ES-I3 (cell line): ENCODE measurements at regions not wholly inside any gene's neighbourhood (a gene's known extent, or its start where the extent isn't known, plus 50 kb on each side); places are given as distances from the start of the nearest gene placed in this dataset.
"Not testable (repeated sequence)": the region's sequence is repeated elsewhere in the genome, so short reads cannot be mapped to it uniquely, and the experiment has no call there.

Source experiments
- H3K36me3 ChIP-seq: 2 replicates; pipeline ENCODE4 v1.6.1; 2013; ENCODE audit warnings: mild to moderate bottlenecking, low read length, control low read depth, moderate library complexity; ENCODE audit not compliant: insufficient read depth
- H3K4me1 ChIP-seq: 2 replicates; pipeline ENCODE4 v1.6.1; 2013; ENCODE audit warnings: mild to moderate bottlenecking, control low read depth, low read length; ENCODE audit not compliant: insufficient read depth
- H3K9ac ChIP-seq: 2 replicates; pipeline ENCODE4 v1.6.1; 2013; ENCODE audit warnings: low read depth, mild to moderate bottlenecking, low read length, moderate library complexity
- H3K9me3 ChIP-seq: 2 replicates; pipeline ENCODE4 v1.6.1; 2013; ENCODE audit warnings: mild to moderate bottlenecking, low read length, moderate library complexity; ENCODE audit not compliant: control insufficient read depth, insufficient read depth

DNA sequence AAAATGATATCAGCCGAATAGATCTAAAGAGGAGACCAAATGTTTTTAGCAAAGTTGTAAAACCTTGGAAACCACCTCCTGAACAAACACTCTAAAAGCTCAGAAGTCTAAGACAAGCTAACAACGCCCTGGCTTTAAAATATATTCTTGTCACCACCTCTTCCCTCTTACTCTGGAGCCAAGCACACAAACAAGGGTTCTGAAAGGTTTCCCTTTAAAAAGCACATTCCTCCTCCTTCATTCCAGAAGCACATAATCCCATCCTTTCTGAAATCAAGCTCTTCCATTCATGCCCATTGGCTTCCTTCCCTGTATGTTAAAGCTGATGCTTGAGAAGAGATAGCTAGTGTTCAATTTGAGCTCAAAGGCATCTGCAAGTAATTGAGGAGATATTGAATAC, 382.0 kb downstream of the LNPK start:
- no peaks in the 10 kb centered on the region for H3K9me3 ChIP-seq
- no peak overlapping the region for H3K9ac ChIP-seq
- no peaks in the 10 kb centered on the region for H3K4me1 ChIP-seq
- H3K36me3 ChIP-seq: no peaks in the 10 kb centered on the region

DNA sequence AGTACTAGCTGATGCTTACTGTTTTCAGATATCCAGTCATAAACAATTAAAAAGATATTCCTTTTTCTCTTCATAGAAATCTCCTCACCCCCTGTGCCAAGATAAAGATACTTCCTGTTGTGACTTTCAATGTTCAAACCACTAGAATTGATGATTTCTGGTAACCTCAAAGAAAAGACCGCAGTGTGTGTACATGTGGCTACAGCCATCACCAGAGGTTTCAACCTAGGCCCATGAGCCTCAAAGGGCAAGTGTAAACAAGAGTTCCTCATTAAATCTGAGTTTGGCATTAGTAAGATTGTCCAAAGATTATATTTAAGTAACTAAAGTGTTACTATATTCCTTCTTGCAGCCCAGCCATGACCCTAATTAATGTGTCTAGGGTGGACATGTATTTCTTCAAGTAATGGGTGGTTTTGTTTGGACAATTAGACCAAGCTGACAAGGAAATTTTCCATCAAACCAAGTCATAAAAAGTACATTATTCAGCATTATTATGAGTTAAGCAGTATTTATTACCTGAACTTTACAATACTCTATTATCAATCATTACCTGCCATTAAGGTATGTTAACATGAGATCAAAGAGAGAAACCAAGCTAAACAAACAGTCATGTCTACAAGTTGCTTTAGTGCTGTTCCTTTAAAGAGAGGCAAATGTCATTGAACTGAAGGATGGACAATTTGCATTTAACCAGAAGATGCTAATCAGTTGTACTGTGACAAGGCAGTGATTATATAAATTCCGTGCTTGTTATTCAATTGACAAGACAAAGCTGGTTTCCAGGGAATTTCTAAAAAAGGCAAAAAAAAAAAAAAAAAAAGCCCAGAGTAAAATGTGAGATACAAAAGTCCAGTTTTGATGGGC, 382.7 kb downstream of the LNPK start:
- Histone ChIP-seq H3K4me1 (no peaks in the 10 kb centered on the region), H3K36me3 (no peaks in the 10 kb centered on the region), H3K9ac (no peak overlapping the region), H3K9me3 (no peaks in the 10 kb centered on the region)

DNA sequence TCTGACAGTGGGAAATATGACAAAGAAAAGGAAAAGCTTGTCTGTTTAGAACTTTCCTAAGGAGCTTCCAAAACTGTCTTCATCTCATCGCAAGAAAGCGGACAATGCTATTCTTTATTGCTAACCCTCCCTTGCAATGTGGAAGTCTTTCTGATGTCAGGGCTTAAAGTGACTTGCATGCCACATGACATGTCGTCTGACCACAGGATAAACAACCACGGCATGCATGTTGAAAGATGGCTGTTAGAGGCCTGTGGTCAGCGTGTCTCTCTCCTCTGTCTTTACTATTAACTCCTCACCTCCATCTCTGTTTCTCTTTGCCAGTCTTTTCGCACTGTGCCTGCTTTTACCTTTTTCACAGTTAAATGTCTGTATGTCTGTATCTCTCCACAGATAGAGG, 389.8 kb downstream of the LNPK start:
- H3K4me1 ChIP-seq: no peaks in the 10 kb centered on the region
- H3K36me3 ChIP-seq: no peaks in the 10 kb centered on the region
- no peak overlapping the region for H3K9ac ChIP-seq
- H3K9me3 ChIP-seq: no peaks in the 10 kb centered on the region

DNA sequence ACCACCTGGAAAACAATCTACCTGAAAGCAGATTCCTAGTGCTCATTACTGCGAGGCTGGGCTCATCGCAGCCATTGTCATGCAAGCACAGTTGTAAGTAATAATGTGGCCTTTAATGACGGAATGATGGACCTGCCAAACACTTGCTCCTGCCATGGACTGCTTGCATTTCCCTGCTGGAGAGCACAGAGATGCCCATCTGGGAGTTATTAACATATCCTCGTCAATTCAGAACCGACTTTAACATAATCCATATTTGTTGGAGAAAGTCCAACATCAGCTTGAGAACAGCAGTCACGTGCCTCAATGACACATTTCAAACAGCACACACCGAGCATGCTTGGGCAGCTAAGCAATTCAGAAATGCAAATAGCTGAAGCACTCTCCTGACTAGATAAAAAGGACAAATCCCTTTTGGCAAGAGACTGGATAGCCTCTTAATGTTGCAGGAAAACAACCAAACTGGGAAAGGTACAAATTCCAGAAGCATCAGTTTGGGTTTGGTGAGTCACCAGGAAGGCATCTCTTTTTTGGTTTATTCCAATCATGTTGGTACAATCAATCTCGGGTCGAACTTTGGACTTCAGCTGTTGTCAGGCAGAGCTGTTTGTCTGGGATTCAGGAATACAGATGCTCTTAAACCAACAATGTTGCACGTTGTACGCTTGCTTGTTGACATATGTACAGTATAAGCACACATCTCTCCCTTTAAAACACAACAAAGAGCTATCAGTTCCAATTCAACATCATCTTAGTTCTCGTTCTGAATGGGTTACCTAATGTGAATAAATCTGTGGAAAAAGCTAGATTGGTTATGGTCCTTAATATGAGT, 395.8 kb downstream of the LNPK start:
- Histone ChIP-seq H3K4me1 (peaks cover 21% of the 10 kb centered on the region), H3K9me3 (no peaks in the 10 kb centered on the region), H3K9ac (no peak overlapping the region), H3K36me3 (no peaks in the 10 kb centered on the region)

DNA sequence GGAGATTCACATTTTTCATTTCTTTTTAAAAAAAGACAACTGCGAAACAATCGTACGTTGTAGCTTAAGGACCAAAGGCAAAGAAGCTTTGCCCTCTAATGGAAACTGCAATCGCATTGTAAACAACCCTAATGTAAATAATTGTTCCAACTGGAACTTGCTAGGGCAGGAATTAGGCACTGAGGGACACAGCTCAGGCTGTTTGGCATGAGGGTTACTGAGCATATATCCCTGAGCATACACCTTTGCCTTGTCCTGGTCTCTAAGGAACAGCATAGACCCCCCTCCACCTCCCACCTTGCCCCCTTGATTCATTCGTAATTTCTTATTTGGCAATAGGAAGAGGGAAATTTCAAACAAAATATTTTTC, 396.4 kb downstream of the LNPK start:
- no peaks in the 10 kb centered on the region for H3K36me3 ChIP-seq
- no peak overlapping the region for H3K9ac ChIP-seq
- H3K4me1 ChIP-seq: peaks cover 24% of the 10 kb centered on the region
- no peaks in the 10 kb centered on the region for H3K9me3 ChIP-seq

DNA sequence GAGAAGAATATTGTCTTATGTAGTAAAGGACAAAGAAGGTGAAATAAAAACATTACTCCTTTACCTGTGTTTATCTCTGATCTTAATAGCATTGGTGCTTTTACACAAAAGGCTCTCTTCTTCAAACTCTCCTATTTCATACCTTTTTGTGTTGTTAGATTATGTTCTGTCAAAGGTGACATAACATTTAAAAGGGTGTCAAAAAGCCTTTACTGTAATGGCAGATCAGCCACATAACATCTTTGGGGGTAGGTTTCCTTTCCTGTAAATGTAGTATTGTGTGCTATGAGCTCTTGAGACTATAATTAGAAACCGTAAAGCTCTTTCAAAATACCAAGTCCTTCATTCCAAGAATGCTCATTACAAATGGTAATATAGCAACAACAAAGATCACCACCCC, 400.1 kb downstream of the LNPK start:
- Histone ChIP-seq H3K36me3 (no peaks in the 10 kb centered on the region), H3K4me1 (peaks cover 41% of the 10 kb centered on the region), H3K9ac (no peak overlapping the region), H3K9me3 (no peaks in the 10 kb centered on the region)

DNA sequence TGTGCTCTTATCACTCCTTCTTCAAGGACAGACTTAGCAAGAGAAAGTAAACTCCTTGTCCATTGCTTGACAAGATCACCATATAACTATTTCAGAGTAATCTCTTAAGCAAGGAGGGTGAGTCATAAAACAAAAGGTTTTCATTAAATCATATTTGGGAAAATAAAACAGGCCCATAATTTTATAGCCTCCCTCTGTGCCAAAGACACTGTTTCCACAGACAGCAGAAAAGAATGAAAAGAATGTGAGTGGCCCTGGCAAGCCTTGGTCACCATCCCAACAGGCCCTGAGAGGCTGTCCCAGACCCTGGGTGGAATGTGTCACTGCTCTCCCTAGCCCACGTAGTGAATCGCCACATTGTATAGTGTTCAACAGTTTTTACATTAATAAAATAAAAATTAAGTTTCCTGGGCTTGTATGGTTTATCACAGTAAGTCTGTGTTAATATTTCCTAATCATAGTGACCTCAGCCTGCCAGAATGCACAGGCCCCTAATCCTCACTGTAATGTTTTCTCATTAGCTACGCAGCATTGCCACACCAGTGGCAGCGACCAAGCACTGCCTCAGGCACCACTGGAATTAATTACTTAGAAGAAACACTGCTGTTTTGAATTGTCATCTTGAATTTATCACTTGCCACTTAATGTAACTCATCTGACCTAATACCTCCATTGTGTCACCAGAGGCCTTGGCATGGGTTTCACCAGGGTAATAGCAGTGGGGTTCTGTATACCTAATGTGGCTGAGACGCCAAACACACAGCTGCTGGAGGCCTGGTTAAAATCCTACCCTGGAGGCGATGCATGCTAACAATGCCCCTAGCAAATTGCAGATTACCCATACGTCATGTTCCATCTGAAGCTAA, 401.9 kb downstream of the LNPK start:
- no peaks in the 10 kb centered on the region for H3K9me3 ChIP-seq
- peaks cover 26% of the 10 kb centered on the region for H3K4me1 ChIP-seq
- H3K9ac ChIP-seq: no peak overlapping the region
- H3K36me3 ChIP-seq: no peaks in the 10 kb centered on the region

GRCh38 chr2:175597286-175597685, 404.8 kb downstream of the LNPK start:
- no peaks in the 10 kb centered on the region for H3K36me3 ChIP-seq
- H3K4me1 ChIP-seq: peaks cover 25% of the 10 kb centered on the region
- no peak overlapping the region for H3K9ac ChIP-seq
- no peaks in the 10 kb centered on the region for H3K9me3 ChIP-seq

DNA sequence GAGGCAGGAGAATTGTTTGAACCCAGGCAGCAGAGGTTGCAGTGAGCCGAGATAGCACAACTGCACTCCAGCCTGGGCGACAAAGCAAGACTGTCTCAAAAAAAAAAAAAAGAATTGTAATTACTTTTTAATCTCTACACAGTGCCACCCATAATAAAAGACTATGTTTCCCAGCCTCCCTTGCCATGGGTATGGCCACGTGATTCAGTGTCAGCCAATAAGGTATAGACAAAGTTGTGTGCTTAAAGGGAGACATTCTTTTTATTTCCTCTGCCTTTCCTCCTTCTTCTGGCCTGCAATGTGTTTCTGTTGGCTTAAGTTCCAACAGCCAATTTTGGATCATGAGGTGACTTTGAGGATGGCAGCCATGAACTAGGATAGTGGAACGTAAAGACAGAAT, 406.9 kb downstream of the LNPK start:
- H3K4me1 ChIP-seq: peaks cover 13% of the 10 kb centered on the region
- H3K9ac ChIP-seq: peak overlapping the region; percentile 80; the same call in 1 of the 2 replicates
- no peaks in the 10 kb centered on the region for H3K9me3 ChIP-seq
- H3K36me3 ChIP-seq: no peaks in the 10 kb centered on the region

GRCh38 chr2:175593686-175594525, 408.2 kb downstream of the LNPK start:
- H3K9ac ChIP-seq: peak overlapping the region; percentile 80
- H3K36me3 ChIP-seq, H3K9me3 ChIP-seq, H3K4me1 ChIP-seq: not testable (repeated sequence)

DNA sequence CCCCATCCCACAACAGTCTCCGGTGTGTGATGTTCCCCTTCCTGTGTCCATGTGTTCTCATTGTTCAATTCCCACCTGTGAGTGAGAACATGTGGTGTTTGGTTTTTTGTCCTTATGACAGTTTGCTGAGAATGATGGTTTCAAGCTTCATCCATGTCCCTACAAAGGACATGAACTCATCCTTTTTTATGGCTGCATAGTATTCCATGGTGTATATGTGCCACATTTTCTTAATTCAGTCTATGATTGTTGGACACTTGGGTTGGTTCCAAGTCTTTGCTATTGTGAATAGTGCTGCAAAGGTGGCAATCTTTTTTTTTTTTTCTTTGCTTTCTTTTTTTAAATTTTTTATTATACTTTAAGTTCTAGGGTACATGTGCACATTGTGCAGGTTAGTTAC, 406.7 kb upstream of the ATP5MC3 start:
- not testable (repeated sequence) for H3K9me3 ChIP-seq, H3K9ac ChIP-seq, H3K36me3 ChIP-seq, H3K4me1 ChIP-seq

DNA sequence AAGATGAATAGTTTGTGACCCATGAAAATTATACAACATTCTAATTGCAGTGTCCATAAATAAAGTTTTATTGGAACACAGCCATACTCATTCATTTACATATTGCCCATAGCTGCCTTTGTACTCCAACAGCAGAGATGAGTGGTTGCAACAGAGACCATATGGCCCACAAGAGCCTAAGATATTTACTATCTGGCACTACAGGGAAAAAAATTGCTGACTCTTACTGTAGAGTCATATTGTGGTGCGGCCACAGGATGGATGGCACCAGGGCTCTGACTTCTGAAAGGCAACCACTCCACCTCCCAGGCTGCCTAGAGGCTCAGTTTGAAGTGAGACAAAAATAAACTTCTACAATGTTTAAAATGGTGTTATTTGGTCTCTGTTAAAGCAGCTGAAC, 404.0 kb upstream of the ATP5MC3 start:
- Histone ChIP-seq H3K36me3 (no peaks in the 10 kb centered on the region), H3K4me1 (peaks cover 3% of the 10 kb centered on the region; the same call in 1 of the 2 replicates), H3K9me3 (no peaks in the 10 kb centered on the region), H3K9ac (no peak overlapping the region)

GRCh38 chr2:175580652-175581051, 399.1 kb upstream of the ATP5MC3 start:
- H3K4me1 ChIP-seq: peaks cover 4% of the 10 kb centered on the region; the same call in 1 of the 2 replicates
- no peaks in the 10 kb centered on the region for H3K36me3 ChIP-seq
- no peak overlapping the region for H3K9ac ChIP-seq
- H3K9me3 ChIP-seq: no peaks in the 10 kb centered on the region
